M059J (cell line): ENCODE measurements at regions not wholly inside any gene's neighbourhood (a gene's known extent, or its start where the extent isn't known, plus 50 kb on each side); places are given as distances from the start of the nearest gene placed in this dataset.
"Not testable (repeated sequence)": the region's sequence is repeated elsewhere in the genome, so short reads cannot be mapped to it uniquely, and the experiment has no call there.

Source experiments
- DNase-seq: peaks from one replicate; pipeline ENCODE4 v3.0.0-alpha.2; 2012; ENCODE audit warnings: low read depth

GRCh38 chr1:117707371-117707770 lies 101.5 kb downstream of the TENT5C start:
- no peak for DNase-seq

- no peak for DNase-seq
Measured at GRCh38 chr1:117708323-117709248, 102.7 kb downstream of the TENT5C start.

- no peak for DNase-seq
Measured at GRCh38 chr1:117709249-117709691, 103.4 kb downstream of the TENT5C start.

- no peak for DNase-seq
Measured at GRCh38 chr1:117710710-117711109, 104.9 kb downstream of the TENT5C start.

GRCh38 chr1:117712621-117713020 lies 106.8 kb downstream of the TENT5C start:
- DNase-seq: no peak

- no peak for DNase-seq
Measured at GRCh38 chr1:117714546-117714945, 108.7 kb downstream of the TENT5C start.

- not testable (repeated sequence) for DNase-seq
Measured at GRCh38 chr1:117716030-117716429, 110.2 kb downstream of the TENT5C start.

GRCh38 chr1:117717980-117718379 lies 112.1 kb downstream of the TENT5C start:
- not testable (repeated sequence) for DNase-seq

- DNase-seq: not testable (repeated sequence)
Measured at GRCh38 chr1:117718596-117718995, 112.7 kb downstream of the TENT5C start.

GRCh38 chr1:117719004-117719403 lies 113.2 kb downstream of the TENT5C start:
- no peak for DNase-seq

- no peak for DNase-seq
Measured at GRCh38 chr1:117732065-117732797, 126.4 kb downstream of the TENT5C start.

- no peak for DNase-seq
Measured at GRCh38 chr1:117732956-117733355, 127.1 kb downstream of the TENT5C start.

GRCh38 chr1:117734403-117734802 lies 128.6 kb downstream of the TENT5C start:
- DNase-seq: no peak

- DNase-seq: peak; percentile 78
Measured at GRCh38 chr1:117735045-117735992, 129.5 kb downstream of the TENT5C start.

- no peak for DNase-seq
Measured at GRCh38 chr1:117739504-117739903, 133.7 kb downstream of the TENT5C start.

GRCh38 chr1:117740496-117740895 lies 134.6 kb downstream of the TENT5C start:
- DNase-seq: no peak

GRCh38 chr1:117746565-117746964 lies 140.7 kb downstream of the TENT5C start:
- not testable (repeated sequence) for DNase-seq

GRCh38 chr1:117747605-117748004 lies 141.8 kb downstream of the TENT5C start:
- DNase-seq: no peak

- DNase-seq: no peak
Measured at GRCh38 chr1:117751321-117751720, 145.5 kb downstream of the TENT5C start.

GRCh38 chr1:117752661-117753060 lies 146.8 kb downstream of the TENT5C start:
- DNase-seq: no peak

- no peak for DNase-seq
Measured at GRCh38 chr1:117753232-117753631, 147.4 kb downstream of the TENT5C start.

- DNase-seq: peak; percentile 38
Measured at GRCh38 chr1:117753652-117754051, 147.8 kb downstream of the TENT5C start.
